SK-N-MC (cell line): ENCODE measurements at regions not wholly inside any gene's neighbourhood (a gene's known extent, or its start where the extent isn't known, plus 50 kb on each side); places are given as distances from the start of the nearest gene placed in this dataset.

Source experiments
- EZH2 ChIP-seq: fragments of 200-600 bp; sonication (generic); IDR thresholded peaks from one replicate; pipeline ENCODE4 v1.6.1; 2017; ENCODE audit warnings: antibody characterized with exemption
- POLR2AphosphoS5 ChIP-seq: IDR thresholded peaks from 2 replicates; pipeline ENCODE4 v1.6.1; 2012; ENCODE audit warnings: mild to moderate bottlenecking, low read depth, low read length, borderline replicate concordance

GRCh38 chrX:22882543-22882942 is 117.2 kb upstream of the DDX53 start:
- TF ChIP-seq EZH2, result no peak
- TF ChIP-seq POLR2AphosphoS5, result no peak
